Panc1 (cell line): ENCODE measurements at regions not wholly inside any gene's neighbourhood (a gene's known extent, or its start where the extent isn't known, plus 50 kb on each side); places are given as distances from the start of the nearest gene placed in this dataset.

Experiments used
- POLR2AphosphoS5 ChIP-seq: IDR thresholded peaks from 2 replicates; pipeline ENCODE4 v1.6.1; 2012; ENCODE audit warnings: mild to moderate bottlenecking, low read depth, low read length, moderate library complexity
- TF ChIP-seq, protein P1 (sequence below): fragments of 450-650 bp; IDR thresholded peaks from 2 replicates; pipeline ENCODE4 v1.5.1; 2017; ENCODE audit warnings: mild to moderate bottlenecking

- TF ChIP-seq, protein P1, sequence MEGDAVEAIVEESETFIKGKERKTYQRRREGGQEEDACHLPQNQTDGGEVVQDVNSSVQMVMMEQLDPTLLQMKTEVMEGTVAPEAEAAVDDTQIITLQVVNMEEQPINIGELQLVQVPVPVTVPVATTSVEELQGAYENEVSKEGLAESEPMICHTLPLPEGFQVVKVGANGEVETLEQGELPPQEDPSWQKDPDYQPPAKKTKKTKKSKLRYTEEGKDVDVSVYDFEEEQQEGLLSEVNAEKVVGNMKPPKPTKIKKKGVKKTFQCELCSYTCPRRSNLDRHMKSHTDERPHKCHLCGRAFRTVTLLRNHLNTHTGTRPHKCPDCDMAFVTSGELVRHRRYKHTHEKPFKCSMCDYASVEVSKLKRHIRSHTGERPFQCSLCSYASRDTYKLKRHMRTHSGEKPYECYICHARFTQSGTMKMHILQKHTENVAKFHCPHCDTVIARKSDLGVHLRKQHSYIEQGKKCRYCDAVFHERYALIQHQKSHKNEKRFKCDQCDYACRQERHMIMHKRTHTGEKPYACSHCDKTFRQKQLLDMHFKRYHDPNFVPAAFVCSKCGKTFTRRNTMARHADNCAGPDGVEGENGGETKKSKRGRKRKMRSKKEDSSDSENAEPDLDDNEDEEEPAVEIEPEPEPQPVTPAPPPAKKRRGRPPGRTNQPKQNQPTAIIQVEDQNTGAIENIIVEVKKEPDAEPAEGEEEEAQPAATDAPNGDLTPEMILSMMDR = no peak
- TF ChIP-seq POLR2AphosphoS5 = no peak
These were observed 276.2 kb upstream of the KLF14 start for GRCh38 chr7:131010029-131010716.
